ENCODE measurements at regions not wholly inside any gene's neighbourhood (a gene's known extent, or its start where the extent isn't known, plus 50 kb on each side); places are given as distances from the start of the nearest gene placed in this dataset.

DNA sequence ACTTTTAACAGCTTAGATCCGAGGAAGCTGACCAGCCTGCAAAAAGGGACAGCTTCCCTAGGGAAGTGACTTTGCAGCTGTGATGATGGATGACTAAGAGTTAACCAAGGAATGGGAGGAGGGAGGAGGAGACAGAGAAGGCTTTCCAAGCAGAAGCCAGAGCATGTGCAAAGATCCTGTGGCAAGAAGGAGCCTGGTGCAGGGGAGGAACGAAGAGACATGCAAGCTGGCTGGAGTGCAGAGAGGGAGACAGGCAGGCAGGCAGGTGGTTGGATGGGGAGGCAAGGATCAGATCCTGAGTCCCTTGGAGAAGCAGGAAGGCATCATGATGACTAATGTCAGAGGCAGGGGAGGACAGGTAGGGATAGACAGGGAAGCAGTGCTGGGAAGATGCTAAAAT lies 148.8 kb downstream of the PFKFB3 start:
- no peak for TF ChIP-seq CREM (CRISPR knock-in tag; IDR thresholded peaks at IDR 0.05)
- TF ChIP-seq, protein P1, sequence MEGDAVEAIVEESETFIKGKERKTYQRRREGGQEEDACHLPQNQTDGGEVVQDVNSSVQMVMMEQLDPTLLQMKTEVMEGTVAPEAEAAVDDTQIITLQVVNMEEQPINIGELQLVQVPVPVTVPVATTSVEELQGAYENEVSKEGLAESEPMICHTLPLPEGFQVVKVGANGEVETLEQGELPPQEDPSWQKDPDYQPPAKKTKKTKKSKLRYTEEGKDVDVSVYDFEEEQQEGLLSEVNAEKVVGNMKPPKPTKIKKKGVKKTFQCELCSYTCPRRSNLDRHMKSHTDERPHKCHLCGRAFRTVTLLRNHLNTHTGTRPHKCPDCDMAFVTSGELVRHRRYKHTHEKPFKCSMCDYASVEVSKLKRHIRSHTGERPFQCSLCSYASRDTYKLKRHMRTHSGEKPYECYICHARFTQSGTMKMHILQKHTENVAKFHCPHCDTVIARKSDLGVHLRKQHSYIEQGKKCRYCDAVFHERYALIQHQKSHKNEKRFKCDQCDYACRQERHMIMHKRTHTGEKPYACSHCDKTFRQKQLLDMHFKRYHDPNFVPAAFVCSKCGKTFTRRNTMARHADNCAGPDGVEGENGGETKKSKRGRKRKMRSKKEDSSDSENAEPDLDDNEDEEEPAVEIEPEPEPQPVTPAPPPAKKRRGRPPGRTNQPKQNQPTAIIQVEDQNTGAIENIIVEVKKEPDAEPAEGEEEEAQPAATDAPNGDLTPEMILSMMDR (IDR thresholded peaks at IDR 0.05), result no peak
- TF ChIP-seq, protein P2, sequence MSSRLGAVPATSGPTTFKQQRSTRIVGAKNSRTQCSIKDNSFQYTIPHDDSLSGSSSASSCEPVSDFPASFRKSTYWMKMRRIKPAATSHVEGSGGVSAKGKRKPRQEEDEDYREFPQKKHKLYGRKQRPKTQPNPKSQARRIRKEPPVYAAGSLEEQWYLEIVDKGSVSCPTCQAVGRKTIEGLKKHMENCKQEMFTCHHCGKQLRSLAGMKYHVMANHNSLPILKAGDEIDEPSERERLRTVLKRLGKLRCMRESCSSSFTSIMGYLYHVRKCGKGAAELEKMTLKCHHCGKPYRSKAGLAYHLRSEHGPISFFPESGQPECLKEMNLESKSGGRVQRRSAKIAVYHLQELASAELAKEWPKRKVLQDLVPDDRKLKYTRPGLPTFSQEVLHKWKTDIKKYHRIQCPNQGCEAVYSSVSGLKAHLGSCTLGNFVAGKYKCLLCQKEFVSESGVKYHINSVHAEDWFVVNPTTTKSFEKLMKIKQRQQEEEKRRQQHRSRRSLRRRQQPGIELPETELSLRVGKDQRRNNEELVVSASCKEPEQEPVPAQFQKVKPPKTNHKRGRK (CRISPR knock-in tag; IDR thresholded peaks at IDR 0.05; ENCODE audit: borderline replicate concordance), result no peak
- no peak for TF ChIP-seq ZNF232 (CRISPR knock-in tag; IDR thresholded peaks at IDR 0.05)
- TF ChIP-seq, protein P3, sequence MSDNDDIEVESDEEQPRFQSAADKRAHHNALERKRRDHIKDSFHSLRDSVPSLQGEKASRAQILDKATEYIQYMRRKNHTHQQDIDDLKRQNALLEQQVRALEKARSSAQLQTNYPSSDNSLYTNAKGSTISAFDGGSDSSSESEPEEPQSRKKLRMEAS (CRISPR knock-in tag; IDR thresholded peaks at IDR 0.05), result no peak
- TF ChIP-seq SP1 (CRISPR knock-in tag; conservative IDR thresholded peaks at IDR 0.05), result no peak
- TF ChIP-seq GABPB1 (CRISPR knock-in tag; IDR thresholded peaks at IDR 0.05), result no peak
- no peak for TF ChIP-seq ZNF121 (CRISPR knock-in tag; IDR thresholded peaks at IDR 0.05)
- no peak for TF ChIP-seq PRRX2 (CRISPR knock-in tag; IDR thresholded peaks at IDR 0.05)
- no peak for TF ChIP-seq NFYB (CRISPR knock-in tag; conservative IDR thresholded peaks at IDR 0.05; ENCODE audit: low read depth)
- TF ChIP-seq ZNF263 (CRISPR knock-in tag; IDR thresholded peaks at IDR 0.05; ENCODE audit: low read depth), result no peak
- no peak for TF ChIP-seq ATF1 (CRISPR knock-in tag; IDR thresholded peaks at IDR 0.05)
- TF ChIP-seq ESRRA (CRISPR knock-in tag; IDR thresholded peaks at IDR 0.05; ENCODE audit: borderline replicate concordance), result no peak
- TF ChIP-seq, protein P4, sequence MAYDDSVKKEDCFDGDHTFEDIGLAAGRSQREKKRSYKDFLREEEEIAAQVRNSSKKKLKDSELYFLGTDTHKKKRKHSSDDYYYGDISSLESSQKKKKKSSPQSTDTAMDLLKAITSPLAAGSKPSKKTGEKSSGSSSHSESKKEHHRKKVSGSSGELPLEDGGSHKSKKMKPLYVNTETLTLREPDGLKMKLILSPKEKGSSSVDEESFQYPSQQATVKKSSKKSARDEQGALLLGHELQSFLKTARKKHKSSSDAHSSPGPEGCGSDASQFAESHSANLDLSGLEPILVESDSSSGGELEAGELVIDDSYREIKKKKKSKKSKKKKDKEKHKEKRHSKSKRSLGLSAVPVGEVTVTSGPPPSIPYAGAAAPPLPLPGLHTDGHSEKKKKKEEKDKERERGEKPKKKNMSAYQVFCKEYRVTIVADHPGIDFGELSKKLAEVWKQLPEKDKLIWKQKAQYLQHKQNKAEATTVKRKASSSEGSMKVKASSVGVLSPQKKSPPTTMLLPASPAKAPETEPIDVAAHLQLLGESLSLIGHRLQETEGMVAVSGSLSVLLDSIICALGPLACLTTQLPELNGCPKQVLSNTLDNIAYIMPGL (CRISPR knock-in tag; IDR thresholded peaks at IDR 0.05), result no peak
